ENCODE measurements at regions not wholly inside any gene's neighbourhood (a gene's known extent, or its start where the extent isn't known, plus 50 kb on each side); places are given as distances from the start of the nearest gene placed in this dataset.
"Not testable (repeated sequence)": the region's sequence is repeated elsewhere in the genome, so short reads cannot be mapped to it uniquely, and the experiment has no call there.

DNA sequence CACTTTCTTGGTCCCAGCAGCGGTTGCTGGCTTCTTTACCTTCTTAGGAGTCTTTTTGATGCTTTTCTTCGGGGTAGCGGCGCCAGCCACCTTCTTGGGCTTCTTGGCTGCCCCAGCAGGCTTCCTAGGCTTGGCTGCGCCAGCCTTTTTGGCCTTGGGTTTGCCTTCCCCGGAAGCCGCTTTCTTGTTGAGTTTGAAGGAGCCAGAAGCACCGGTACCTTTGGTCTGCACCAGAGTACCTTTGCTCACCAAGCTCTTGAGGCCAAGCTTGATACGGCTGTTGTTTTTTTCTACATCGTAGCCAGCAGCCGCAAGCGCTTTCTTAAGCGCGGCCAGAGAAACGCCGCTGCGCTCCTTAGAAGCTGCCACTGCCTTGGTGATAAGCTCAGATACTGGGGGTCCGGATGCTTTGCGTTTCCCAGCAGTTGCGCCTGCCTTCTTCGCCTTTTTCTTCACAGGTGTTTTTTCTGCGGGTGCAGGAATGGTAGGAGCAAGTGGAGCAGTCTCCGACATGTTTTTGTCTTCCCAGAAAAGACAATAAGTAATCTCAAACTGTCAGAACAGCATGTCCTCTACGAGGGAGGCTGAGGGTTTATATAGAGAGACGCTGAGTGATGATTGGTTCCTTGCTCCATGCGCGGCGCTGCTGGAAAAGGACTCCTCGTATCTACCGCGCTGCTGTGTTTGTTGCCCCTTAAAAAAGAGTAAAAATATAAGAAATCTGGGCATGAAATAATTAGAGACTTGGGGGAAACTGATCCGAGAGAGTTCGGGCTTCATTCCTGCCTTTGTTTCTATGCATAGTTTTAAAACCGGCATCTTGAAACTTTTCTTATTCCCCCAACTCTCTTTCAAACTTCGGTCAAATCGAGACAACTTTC lies 130.3 kb upstream of the BTN3A2 start:
- peak in 1 of 2 experiments; percentile 16 for DNase-seq

DNA sequence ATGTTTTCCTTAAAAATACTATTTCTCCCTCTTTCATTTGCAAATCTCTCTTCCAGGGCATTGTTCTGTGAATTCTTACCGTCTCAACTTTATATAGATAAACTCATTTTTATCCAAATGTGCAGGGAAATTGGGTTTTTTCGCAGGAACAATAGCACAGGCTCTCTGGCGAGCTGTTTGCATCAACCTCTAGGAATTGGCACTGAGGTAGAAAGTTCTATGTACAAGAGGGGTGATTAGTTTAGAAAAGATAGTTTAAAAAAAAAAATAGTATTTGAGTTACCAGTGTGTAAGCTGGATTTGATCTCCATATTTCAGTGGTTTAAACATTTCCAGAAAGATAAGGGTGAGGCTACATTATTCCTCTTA lies 129.7 kb upstream of the BTN3A2 start:
- no peak for DNase-seq

- not testable (repeated sequence) for DNase-seq
Measured at GRCh38 chr6:26239415-26239814, 125.6 kb upstream of the BTN3A2 start.

DNA sequence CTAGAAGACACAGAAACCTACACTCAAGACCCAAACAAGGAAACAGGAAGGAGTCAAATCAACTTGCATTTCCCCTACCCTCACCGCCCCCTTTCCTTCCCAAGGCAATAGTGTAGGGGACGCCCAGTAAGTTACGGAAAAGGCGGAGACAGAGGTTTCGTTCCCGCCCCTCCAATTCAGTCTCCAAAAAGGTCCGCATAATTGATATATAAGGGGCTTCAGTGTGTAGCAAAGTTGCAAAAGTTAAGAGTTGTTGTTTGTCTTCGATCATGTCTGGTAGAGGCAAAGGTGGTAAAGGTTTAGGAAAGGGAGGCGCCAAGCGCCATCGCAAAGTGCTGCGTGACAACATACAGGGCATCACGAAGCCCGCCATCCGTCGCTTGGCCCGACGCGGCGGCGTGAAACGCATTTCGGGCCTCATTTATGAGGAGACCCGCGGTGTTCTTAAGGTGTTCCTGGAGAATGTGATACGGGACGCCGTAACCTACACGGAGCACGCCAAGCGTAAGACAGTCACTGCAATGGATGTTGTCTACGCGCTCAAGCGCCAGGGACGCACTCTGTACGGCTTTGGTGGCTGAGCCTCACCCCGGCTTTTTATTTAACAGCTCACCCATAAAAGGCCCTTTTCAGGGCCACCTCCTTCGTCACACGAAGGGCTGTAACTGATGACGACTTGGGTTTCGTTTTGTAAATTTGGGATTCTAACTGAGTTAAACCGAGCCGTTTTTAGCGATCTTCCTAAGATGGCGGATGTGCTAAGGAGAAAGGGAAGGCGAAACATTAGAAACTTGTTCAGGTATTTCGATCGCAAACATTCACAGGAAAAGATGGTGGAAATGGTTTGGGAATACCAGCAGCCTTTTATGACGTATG lies 124.6 kb upstream of the BTN3A2 start:
- DNase-seq: no peak

- DNase-seq: no peak
Measured at GRCh38 chr6:26241033-26241895, 123.7 kb upstream of the BTN3A2 start.

- no peak for DNase-seq
Measured at GRCh38 chr6:26243132-26243531, 121.9 kb upstream of the BTN3A2 start.

GRCh38 chr6:26243752-26244151 lies 121.2 kb upstream of the BTN3A2 start:
- DNase-seq: no peak

- DNase-seq: no peak
Measured at GRCh38 chr6:26246058-26246457, 118.9 kb upstream of the BTN3A2 start.

DNA sequence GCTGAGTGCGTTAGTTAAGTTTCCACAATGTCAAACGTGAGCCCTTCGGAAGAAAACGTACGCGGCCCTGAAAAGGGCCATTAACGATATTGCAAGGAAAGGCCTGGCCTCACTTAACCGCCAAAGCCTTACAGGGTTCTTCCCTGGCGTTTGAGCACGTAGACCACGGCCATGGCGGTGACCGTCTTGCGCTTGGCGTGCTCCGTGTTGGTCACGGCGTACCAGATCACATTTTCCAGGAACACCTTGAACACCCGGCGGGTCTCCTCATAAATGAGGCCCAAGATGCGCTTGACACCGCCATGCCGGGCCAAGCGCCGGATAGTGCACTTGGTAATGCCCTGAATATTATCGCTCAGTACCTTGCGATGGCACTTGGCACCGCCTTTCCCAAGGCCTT lies 118.4 kb upstream of the BTN3A2 start:
- DNase-seq: no peak

DNA sequence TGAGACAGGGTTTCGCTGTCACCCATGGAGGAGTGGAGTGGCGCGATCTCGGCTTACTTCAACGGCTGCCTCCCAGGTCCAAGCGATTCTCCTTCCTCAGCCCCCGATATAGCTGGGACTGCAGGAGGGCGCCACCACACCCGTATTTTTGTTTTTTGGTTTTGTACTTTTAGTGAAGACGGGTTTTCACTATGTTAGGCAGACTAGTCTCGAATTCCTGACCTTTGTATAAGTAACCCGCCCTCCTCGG lies 115.4 kb upstream of the BTN3A2 start:
- DNase-seq: no peak

- DNase-seq: no peak
Measured at GRCh38 chr6:26249957-26250697, 114.9 kb upstream of the BTN3A2 start.

DNA sequence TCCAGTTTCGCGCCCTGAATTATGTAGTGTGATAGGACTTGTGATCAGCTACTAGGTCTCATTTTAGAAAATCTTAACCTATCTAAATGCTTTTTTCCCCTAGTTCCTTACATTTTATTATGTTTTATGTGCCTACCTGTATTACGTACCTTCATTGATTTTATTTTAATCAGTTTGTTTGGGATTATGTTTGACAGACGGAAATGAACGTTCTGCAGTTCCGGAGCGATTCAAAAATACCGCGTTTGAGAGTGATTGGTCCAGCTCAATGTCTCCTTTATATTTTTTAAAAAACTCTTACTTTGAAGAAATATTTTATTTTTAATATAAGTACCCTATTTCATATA lies 114.3 kb upstream of the BTN3A2 start:
- DNase-seq: no peak

GRCh38 chr6:26251354-26252076 lies 113.5 kb upstream of the BTN3A2 start:
- no peak for DNase-seq

- no peak for DNase-seq
Measured at GRCh38 chr6:26252077-26252472, 112.9 kb upstream of the BTN3A2 start.

GRCh38 chr6:26254724-26255123 lies 110.3 kb upstream of the BTN3A2 start:
- DNase-seq: no peak

GRCh38 chr6:26257272-26257671 lies 107.7 kb upstream of the BTN3A2 start:
- no peak for DNase-seq

GRCh38 chr6:26258212-26258977 lies 106.6 kb upstream of the BTN3A2 start:
- DNase-seq: no peak

DNA sequence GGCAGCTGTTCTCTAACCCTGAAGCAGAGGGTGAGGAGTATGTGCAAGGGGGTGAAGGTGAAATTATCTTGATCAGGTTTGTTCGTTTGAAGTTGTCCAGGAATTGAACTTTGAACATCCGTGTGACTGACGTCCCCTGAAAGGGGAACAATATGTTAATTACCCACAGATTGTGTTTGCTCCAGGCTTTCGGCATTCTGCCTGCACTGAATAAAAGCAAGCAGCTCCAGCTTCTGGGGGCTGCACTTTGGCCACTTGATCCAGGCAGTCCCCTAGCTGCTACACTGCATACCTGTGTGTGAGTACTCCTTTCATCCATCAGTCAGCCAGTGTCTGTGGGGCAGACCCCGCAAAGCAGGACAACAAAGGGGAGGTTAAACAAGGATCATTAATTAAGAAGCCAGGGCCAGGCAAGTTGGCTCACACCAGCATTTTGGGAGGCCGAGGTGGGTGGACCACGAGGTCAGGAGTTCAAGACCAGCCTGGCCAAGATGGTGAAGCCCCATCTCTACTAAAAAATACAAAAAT lies 104.8 kb upstream of the BTN3A2 start:
- DNase-seq: no peak

- no peak for DNase-seq
Measured at GRCh38 chr6:26260725-26261490, 104.1 kb upstream of the BTN3A2 start.

DNA sequence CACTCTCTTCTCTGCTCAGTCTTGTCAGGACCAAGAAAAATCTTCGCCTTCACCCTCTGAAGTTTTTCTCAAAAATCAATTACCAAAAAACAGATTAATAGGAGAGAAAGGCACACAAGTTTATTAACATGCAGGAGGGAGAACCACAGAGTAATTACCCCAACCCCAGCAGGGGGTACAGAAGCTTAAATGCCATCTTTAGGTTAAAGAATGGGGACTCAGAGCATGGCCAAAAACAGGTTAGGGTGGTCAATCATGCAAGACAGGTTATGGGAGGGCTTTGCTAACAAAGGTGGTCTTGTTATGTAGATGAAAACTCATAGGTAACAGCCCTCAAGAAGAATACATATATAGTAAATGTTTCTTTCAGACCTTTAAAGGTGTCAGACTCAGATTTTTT lies 100.5 kb upstream of the BTN3A2 start:
- no peak for DNase-seq

Data from NCI-H446 (cell line).